A673 (cell line): ENCODE measurements at regions not wholly inside any gene's neighbourhood (a gene's known extent, or its start where the extent isn't known, plus 50 kb on each side); places are given as distances from the start of the nearest gene placed in this dataset.

Experiments
- BruUV-seq: library from RNA; stranded (reverse); fragments of 400-500 nt; replicated peaks from 2 replicates; lab custom pipeline; 2021; lab: Mats Ljungman, UMichigan
- CTCF ChIA-PET: fragments of 300-600 bp; sonication (Branson Sonifier 250); formaldehyde crosslinking; loops from one replicate; lab custom pipeline; 2022; ENCODE audit warnings: antibody characterized with exemption; lab: Charles Lee
- POLR2A ChIA-PET: fragments of 300-600 bp; sonication (Branson Sonifier 250); formaldehyde crosslinking; loops from one replicate; lab custom pipeline; 2022; ENCODE audit warnings: antibody characterized with exemption; ENCODE audit not compliant: low non-redundant PET; lab: Charles Lee
- DNase-seq: peaks from one replicate; pipeline ENCODE4 v3.0.0-alpha.2; 2015; ENCODE audit warnings: low spot score
- H3K27ac ChIP-seq: fragments of 200-600 bp; sonication (generic); 2 replicates; pipeline ENCODE4 v1.5.1; 2016; ENCODE audit warnings: mixed run types, low read depth, mild to moderate bottlenecking, mixed read lengths, antibody characterized with exemption, low read length; ENCODE audit not compliant: poor library complexity, severe bottlenecking
- H3K27me3 ChIP-seq: fragments of 200-600 bp; sonication (generic); replicated peaks from 2 replicates; pipeline ENCODE4 v1.6.1; 2017; ENCODE audit warnings: mixed run types, low read depth, mild to moderate bottlenecking, mixed read lengths, antibody characterized with exemption, low read length; ENCODE audit not compliant: insufficient read depth, poor library complexity
- H3K36me3 ChIP-seq: fragments of 200-600 bp; sonication (generic); 2 replicates; pipeline ENCODE4 v1.6.1; 2016; ENCODE audit warnings: mixed run types, mild to moderate bottlenecking, mixed read lengths, antibody characterized with exemption, low read length; ENCODE audit not compliant: insufficient read depth, poor library complexity, severe bottlenecking
- H3K4me1 ChIP-seq: fragments of 200-600 bp; sonication (generic); 2 replicates; pipeline ENCODE4 v1.6.1; 2017; ENCODE audit warnings: mixed run types, mild to moderate bottlenecking, mixed read lengths, antibody characterized with exemption, low read length; ENCODE audit not compliant: insufficient read depth, poor library complexity, severe bottlenecking
- H3K4me3 ChIP-seq: fragments of 200-600 bp; sonication (generic); 2 replicates; pipeline ENCODE4 v1.5.1; 2016; ENCODE audit warnings: low read depth, mixed run types, mild to moderate bottlenecking, mixed read lengths, low read length; ENCODE audit not compliant: poor library complexity, severe bottlenecking
- H3K9me3 ChIP-seq: fragments of 200-600 bp; sonication (generic); 2 replicates; pipeline ENCODE4 v1.6.1; 2016; ENCODE audit warnings: mixed run types, low read depth, mild to moderate bottlenecking, mixed read lengths, antibody characterized with exemption, low read length; ENCODE audit not compliant: poor library complexity, severe bottlenecking
- CTCF ChIP-seq: fragments of 300-800, 200-600 bp; sonication (generic); conservative IDR thresholded peaks from 2 replicates; pipeline ENCODE4 v1.5.1; 2017; ENCODE audit warnings: low read depth, mild to moderate bottlenecking, antibody characterized with exemption, low read length, moderate library complexity, mixed read lengths
- EZH2 ChIP-seq: fragments of 200-600 bp; sonication (generic); IDR thresholded peaks from 2 replicates; pipeline ENCODE4 v1.6.1; 2017; ENCODE audit warnings: borderline replicate concordance, low read depth, mild to moderate bottlenecking, mixed read lengths, antibody characterized with exemption, low read length; ENCODE audit not compliant: poor library complexity, severe bottlenecking
- intact Hi-C: fragments of 100-400 bp; cut with micrococcal nuclease; formaldehyde crosslinking; loops from one replicate; pipeline ENCODE4 v1.10.0; 2022; ENCODE audit not compliant: unreplicated experiment

- no TSS peak for BruUV-seq
- H3K27ac ChIP-seq = no peak overlapping the region
- H3K36me3 ChIP-seq = no peaks in the 10 kb centered on the region
- POLR2A ChIA-PET = no interaction called here
- no peaks in the 10 kb centered on the region for H3K9me3 ChIP-seq
- TF ChIP-seq CTCF = peak; percentile 69
- no peak for TF ChIP-seq EZH2
- no peaks in the 10 kb centered on the region for H3K4me1 ChIP-seq
- H3K4me3 ChIP-seq = no peak overlapping the region
- no peaks in the 10 kb centered on the region for H3K27me3 ChIP-seq
- CTCF ChIA-PET = no interaction called here
- DNase-seq = peak; percentile 66
- intact Hi-C loops = loop anchor here (5.0 to 10.0 kb wide), 4 partner anchors 519 to 1052 kb away; partner anchors contain the start of gene FSIP2
Observed at GRCh38 chr2:186256540-186256939, 229.5 kb upstream of the ZC3H15 start.

GRCh38 chr2:186263673-186264250, 222.3 kb upstream of the ZC3H15 start:
- CTCF ChIA-PET = no interaction called here
- no peak for DNase-seq
- H3K4me3 ChIP-seq = no peak overlapping the region
- no peaks in the 10 kb centered on the region for H3K36me3 ChIP-seq
- no peak overlapping the region for H3K27ac ChIP-seq
- POLR2A ChIA-PET = no interaction called here
- intact Hi-C loops = no loop called here
- H3K9me3 ChIP-seq = no peaks in the 10 kb centered on the region
- BruUV-seq = no TSS peak
- no peaks in the 10 kb centered on the region for H3K27me3 ChIP-seq
- TF ChIP-seq EZH2 (no peak), CTCF (no peak)
- H3K4me1 ChIP-seq = no peaks in the 10 kb centered on the region

GRCh38 chr2:186269536-186269935, 216.5 kb upstream of the ZC3H15 start:
- no peaks in the 10 kb centered on the region for H3K27me3 ChIP-seq
- intact Hi-C loops = no loop called here
- no peaks in the 10 kb centered on the region for H3K36me3 ChIP-seq
- no TSS peak for BruUV-seq
- no peak for DNase-seq
- no peaks in the 10 kb centered on the region for H3K4me1 ChIP-seq
- H3K4me3 ChIP-seq = no peak overlapping the region
- ChIA-PET CTCF (no interaction called here), POLR2A (no interaction called here)
- no peak overlapping the region for H3K27ac ChIP-seq
- no peak for TF ChIP-seq CTCF
- no peak for TF ChIP-seq EZH2
- H3K9me3 ChIP-seq = no peaks in the 10 kb centered on the region
